GM12865 (cell line): ENCODE measurements at regions not wholly inside any gene's neighbourhood (a gene's known extent, or its start where the extent isn't known, plus 50 kb on each side); places are given as distances from the start of the nearest gene placed in this dataset.

Source experiments
- DNase-seq: peaks from one replicate; pipeline ENCODE4 v3.0.0; 2010; ENCODE audit warnings: low read depth
- H3K4me3 ChIP-seq: 2 replicates; pipeline ENCODE4 v1.5.1; 2011; ENCODE audit warnings: mild to moderate bottlenecking, low read depth, low read length, control low read depth
- TF ChIP-seq, protein P1 (sequence below): IDR thresholded peaks from 2 replicates; pipeline ENCODE4 v1.5.1; 2011; ENCODE audit warnings: low read length, control low read depth, low read depth, inconsistent platforms; ENCODE audit not compliant: insufficient read depth; ENCODE audit errors: missing control alignments

DNA sequence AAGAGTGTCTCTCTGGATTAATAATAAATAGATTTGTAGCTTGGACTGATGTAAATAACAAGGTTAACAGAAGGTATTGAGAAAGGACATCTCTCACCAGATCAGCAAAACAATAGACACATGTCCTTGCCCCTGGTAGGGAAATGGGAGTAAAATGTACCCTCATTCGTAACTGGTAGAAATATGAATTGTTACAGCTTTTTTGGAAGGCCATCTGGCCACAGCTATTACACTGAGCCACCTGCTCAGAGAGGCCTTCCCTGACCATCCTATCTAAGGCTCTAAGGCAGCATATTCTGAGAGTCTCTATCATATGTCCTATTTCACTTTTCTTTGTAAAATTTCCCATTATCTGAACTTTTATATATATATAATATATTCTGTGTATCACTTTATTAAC is 129.1 kb upstream of the MAP1B start:
- TF ChIP-seq, protein P1, sequence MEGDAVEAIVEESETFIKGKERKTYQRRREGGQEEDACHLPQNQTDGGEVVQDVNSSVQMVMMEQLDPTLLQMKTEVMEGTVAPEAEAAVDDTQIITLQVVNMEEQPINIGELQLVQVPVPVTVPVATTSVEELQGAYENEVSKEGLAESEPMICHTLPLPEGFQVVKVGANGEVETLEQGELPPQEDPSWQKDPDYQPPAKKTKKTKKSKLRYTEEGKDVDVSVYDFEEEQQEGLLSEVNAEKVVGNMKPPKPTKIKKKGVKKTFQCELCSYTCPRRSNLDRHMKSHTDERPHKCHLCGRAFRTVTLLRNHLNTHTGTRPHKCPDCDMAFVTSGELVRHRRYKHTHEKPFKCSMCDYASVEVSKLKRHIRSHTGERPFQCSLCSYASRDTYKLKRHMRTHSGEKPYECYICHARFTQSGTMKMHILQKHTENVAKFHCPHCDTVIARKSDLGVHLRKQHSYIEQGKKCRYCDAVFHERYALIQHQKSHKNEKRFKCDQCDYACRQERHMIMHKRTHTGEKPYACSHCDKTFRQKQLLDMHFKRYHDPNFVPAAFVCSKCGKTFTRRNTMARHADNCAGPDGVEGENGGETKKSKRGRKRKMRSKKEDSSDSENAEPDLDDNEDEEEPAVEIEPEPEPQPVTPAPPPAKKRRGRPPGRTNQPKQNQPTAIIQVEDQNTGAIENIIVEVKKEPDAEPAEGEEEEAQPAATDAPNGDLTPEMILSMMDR, result no peak
- H3K4me3 ChIP-seq, result no peak overlapping the region
- no peak for DNase-seq

DNA sequence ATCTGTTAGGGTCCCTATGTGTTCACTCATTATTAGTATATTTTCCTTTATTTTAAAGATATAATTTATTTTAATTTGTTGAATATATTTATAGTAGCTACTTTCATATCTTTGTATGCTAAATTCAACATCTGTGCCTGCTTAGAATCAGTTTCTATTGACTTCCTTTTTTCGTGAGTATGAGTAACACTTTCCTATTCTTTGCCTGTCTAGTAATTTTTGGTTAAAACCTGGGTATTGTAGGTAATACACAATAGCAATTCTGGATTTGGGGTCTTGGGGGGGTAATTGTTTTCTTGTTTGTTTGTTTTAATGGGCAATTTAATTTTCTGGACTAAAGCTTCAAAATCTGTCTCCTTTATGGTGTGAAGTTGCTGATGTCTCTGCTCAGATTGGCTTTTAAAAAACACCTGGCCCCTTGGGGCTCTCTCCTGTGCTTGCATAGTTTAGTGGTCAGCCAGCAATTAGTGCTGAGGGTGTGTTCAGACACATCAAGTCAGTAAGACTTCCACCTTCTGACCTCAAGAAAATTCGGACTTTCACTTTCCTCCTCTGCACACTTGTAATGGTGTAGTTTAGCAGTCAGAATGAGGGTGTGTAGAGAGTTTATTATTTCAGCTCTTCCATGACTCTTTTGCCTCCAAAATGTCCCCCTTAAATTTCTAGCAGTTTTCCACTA is 124.4 kb upstream of the MAP1B start:
- peak; percentile 15 for DNase-seq
- TF ChIP-seq, protein P1, result no peak
- no peak overlapping the region for H3K4me3 ChIP-seq

DNA sequence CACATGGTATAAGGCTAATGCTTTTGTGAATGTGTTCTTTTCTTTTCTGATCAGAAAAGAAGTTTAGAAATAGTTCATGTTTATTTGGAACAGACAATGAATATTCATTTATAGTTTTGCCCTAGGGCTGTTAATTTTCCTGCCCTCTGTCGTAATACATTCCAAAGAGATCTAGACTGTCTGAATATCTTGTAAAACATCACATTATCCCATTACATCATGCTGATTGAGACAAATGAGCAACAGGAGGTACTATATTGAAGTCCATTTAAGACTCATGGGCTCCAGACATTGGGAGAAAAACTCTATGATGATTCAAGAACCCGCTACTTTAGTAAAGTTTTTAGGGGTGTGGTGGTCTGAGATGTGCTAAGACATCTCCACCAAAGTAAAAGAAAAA is 121.2 kb upstream of the MAP1B start:
- no peak overlapping the region for H3K4me3 ChIP-seq
- TF ChIP-seq, protein P1, result no peak
- no peak for DNase-seq

DNA sequence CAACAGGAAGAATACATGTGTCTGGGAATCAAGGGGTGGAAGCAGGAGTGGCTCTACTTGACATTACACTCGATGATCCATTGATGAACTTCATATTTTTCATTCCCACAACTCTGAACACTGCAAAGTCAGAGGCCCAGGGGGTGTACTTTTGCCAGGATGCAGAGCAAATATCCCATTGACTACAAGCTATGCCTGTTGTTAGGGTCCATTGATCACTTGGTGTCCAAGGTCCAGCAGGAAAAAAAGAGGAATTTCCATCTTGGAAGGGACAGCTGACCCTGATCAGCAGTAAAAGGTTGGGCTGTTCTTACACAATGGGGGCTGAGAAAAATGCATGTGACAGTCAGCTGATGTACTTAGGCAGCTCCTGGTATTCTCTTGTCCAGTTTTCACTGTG is 118.5 kb upstream of the MAP1B start:
- H3K4me3 ChIP-seq, result no peak overlapping the region
- DNase-seq, result no peak
- TF ChIP-seq, protein P1, result no peak

DNA sequence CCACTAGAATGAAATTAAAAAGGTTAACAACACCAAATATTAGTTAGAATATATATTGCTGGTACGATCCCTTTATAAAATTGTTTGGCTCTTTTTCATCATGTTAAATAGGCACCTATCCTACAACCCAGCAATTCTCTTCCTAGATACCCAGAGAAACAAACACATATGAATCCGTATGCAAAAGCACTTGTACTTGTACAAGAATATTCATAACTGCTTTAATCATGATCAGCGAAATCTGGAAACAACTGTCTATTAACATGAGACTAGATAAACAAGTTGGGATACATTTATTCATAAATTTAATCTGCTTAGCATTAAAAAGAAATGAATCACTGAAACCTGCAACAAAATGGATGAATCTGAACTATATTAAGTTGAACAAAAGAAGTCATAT is 113.7 kb upstream of the MAP1B start:
- DNase-seq, result no peak
- H3K4me3 ChIP-seq, result no peak overlapping the region
- TF ChIP-seq, protein P1, result no peak

DNA sequence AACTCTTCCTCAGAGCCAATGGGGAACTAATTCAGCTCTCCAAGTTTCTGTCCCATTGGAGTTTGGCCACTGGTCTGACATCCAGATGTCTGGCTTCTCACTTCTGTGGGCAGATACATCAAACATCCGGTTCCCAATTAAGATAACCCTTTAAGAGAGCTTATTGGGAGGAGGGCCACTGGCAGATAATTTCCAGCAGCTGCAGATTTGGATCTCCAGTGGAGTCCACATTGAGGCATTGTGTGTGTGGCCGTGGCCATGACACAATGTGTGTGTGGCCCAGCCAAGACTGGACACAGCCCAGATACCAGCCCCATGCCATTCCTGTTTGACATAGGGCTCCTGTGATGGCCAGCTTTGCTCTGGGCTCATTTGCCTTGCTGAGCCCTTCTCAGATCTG is 110.5 kb upstream of the MAP1B start:
- TF ChIP-seq, protein P1, result no peak
- DNase-seq, result no peak

DNA sequence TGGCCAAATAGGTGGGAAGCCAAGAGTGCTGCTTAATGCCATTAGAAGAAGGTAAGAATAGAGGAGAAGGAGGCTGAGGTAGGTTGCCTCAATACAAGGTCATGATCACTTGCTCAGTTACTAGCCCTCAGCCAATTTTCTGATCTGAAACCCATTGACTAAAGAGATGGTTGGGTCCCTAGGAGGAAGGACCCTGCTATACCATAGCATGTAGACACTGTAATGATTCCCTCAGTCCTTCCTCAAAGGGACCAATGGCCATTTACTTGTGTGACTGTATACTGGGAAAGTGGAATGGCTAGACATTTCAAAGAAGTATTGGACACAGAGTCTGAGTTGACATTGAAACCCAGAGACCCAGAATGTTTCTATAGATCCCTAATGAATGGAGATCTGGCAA is 108.5 kb upstream of the MAP1B start:
- TF ChIP-seq, protein P1, result no peak
- H3K4me3 ChIP-seq, result no peak overlapping the region
- DNase-seq, result no peak

More for the DNA sequence above, 110.5 kb upstream of the MAP1B start:
- H3K4me3 ChIP-seq, result no peak overlapping the region
